ENCODE measurements at regions not wholly inside any gene's neighbourhood (a gene's known extent, or its start where the extent isn't known, plus 50 kb on each side); places are given as distances from the start of the nearest gene placed in this dataset.

DNA sequence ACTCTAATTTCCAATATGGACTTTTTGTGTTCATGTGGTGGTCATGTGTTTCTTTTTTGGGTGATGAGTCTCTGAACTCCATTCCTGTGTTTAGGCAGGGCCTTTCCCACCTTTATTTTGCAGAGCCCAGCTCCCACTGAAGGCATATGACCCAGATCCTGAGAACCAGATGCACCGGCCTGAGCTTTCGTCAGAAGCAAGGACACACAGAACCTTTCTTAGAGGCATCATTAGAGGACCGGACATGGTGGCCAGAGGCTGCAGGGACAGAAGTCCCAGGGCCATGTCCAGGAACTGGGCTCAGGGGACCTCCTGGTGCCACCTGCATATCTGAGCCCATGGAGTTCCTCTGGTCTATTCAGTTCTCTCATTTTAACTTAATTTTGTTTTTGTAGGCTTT, 200.9 kb upstream of the ZNF32 start:
- no peak overlapping the region for H3K4me3 ChIP-seq (ENCODE audit: low read depth, low read length)
- DNase-seq (ENCODE audit: low read depth), result no peak
- TF ChIP-seq, protein P1, sequence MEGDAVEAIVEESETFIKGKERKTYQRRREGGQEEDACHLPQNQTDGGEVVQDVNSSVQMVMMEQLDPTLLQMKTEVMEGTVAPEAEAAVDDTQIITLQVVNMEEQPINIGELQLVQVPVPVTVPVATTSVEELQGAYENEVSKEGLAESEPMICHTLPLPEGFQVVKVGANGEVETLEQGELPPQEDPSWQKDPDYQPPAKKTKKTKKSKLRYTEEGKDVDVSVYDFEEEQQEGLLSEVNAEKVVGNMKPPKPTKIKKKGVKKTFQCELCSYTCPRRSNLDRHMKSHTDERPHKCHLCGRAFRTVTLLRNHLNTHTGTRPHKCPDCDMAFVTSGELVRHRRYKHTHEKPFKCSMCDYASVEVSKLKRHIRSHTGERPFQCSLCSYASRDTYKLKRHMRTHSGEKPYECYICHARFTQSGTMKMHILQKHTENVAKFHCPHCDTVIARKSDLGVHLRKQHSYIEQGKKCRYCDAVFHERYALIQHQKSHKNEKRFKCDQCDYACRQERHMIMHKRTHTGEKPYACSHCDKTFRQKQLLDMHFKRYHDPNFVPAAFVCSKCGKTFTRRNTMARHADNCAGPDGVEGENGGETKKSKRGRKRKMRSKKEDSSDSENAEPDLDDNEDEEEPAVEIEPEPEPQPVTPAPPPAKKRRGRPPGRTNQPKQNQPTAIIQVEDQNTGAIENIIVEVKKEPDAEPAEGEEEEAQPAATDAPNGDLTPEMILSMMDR (IDR thresholded peaks at IDR 0.05; ENCODE audit: low read depth, low read length, missing control alignments), result no peak

DNA sequence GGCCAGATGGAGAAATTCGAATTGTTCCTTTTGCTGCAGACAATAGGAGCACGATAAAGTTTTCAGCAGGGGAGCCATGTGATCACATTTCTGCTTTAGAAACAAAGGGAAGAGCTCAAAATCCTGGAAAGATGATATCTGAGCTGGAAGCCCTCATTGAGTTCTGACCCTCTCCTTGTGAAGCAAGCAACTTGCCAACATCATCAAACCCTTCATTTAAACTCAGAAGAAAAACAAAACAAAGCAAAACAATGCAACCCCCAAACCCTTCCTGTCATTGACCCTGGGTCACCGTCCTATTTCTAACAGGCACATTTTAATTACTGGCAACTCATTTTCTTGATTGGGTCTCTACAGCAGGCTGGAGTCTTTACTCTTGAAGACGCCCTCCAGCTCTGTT, 198.3 kb upstream of the ZNF32 start:
- DNase-seq (ENCODE audit: low read depth), result no peak

DNA sequence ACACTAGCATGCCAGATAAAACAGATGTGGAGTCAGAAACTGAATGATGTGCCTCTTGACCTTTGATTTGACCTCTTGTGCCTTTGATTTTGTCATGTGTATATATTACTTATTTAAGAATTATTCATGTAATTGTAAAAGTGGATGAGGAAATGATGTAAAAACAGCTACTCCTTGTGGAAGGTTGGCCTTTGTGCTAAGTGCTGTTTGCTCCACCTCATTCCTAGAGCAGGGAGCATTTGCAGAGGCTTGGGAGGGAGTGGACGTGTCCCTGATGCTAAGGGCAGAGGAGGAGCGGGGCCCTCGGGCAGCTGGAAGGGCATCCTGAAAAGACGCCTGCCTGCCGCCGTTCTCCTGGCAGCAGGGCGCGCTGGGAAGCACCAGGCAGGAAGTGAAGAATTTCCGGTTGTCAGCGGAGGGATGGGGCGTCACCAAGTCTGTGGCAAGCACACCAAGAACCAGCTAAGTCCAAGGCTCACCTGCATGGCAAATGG, 197.6 kb upstream of the ZNF32 start:
- H3K4me3 ChIP-seq (ENCODE audit: low read depth, low read length), result no peak overlapping the region
- DNase-seq (ENCODE audit: low read depth), result no peak
- TF ChIP-seq, protein P1 (IDR thresholded peaks at IDR 0.05; ENCODE audit: low read depth, low read length, missing control alignments), result no peak

More for the DNA sequence above, 198.3 kb upstream of the ZNF32 start:
- TF ChIP-seq, protein P1 (IDR thresholded peaks at IDR 0.05; ENCODE audit: low read depth, low read length, missing control alignments), result no peak
- H3K4me3 ChIP-seq (ENCODE audit: low read depth, low read length), result no peak overlapping the region

DNA sequence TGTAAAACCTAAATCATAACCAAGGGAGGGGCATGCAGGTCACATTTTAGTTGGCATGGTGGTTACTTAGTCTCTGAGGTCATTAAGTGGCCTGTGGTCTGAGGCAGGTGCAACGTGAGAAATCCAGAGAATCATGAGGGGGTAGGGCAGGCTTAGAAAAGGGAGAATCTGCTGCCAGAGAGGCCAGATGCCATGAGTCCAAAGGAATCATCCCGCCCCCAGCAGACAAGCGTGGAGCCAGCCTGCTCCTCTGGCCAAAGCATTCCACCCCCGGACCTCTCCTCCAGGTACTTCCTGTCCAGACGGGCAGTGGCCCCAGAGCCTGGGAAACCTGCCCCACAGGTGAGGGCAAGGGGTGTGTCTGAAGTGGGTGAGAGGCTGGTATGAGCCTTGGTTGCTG, 196.4 kb upstream of the ZNF32 start:
- DNase-seq (ENCODE audit: low read depth), result no peak
- H3K4me3 ChIP-seq (ENCODE audit: low read depth, low read length), result no peak overlapping the region
- TF ChIP-seq, protein P1 (IDR thresholded peaks at IDR 0.05; ENCODE audit: low read depth, low read length, missing control alignments), result no peak

DNA sequence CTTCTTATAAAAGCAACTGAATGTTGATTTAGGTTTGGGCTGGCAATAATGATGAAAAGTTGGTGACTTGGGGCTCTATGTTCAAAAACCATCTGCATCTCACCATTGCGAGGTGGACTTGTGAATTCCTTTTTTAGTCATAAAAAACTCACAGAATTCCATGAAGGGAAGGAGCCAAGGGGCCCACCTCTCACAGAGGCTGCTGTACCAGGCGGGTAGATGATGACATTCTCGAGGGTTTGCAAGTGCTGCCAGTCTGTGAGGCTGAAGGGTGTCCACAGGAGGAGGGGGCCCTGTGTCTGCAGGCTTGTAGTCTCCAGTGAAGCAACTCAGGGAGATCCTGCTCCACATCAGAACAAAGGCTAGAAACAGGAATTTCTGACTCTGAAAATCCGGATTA, 195.5 kb upstream of the ZNF32 start:
- TF ChIP-seq, protein P1 (IDR thresholded peaks at IDR 0.05; ENCODE audit: low read depth, low read length, missing control alignments), result no peak
- no peak overlapping the region for H3K4me3 ChIP-seq (ENCODE audit: low read depth, low read length)
- DNase-seq (ENCODE audit: low read depth), result no peak

DNA sequence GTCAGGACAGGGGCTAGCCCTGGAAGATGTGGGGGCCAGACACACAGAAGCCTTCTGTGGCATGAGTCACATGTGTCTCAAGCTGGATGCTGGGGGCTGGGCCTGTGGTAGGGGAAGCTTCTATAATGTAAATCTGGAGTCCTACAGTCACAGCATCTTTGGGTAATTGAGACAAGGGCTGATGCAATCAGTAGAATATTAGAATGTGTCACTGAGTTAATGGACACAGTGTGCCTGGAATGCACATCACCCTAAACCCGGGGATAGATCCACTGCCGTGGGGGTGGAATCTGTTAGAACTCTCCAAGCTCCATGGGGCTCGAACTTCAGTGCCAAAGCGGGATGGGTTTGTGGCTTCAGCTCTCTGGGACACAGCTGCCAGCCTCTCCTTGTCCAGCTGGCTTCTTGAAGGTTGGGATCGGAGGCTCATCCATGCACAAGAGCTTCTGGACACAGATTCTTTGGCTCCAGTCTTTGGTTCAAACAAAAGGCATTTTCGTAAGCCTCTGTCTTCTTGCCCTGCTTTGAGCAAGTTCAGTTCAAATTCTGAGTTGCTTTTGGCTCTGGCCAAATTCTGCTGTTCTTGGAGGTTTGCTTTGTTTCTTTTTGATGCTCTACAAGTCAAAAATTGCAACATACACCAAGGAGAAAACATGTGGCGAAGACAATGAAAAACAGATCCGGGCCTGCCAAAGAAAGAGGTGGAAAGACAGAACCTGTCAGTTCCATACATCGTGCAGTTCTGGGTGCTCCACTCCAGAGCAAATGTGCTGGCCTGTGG, 194.8 kb upstream of the ZNF32 start:
- H3K4me3 ChIP-seq (ENCODE audit: low read depth, low read length), result no peak overlapping the region
- no peak for DNase-seq (ENCODE audit: low read depth)
- TF ChIP-seq, protein P1 (IDR thresholded peaks at IDR 0.05; ENCODE audit: low read depth, low read length, missing control alignments), result no peak

DNA sequence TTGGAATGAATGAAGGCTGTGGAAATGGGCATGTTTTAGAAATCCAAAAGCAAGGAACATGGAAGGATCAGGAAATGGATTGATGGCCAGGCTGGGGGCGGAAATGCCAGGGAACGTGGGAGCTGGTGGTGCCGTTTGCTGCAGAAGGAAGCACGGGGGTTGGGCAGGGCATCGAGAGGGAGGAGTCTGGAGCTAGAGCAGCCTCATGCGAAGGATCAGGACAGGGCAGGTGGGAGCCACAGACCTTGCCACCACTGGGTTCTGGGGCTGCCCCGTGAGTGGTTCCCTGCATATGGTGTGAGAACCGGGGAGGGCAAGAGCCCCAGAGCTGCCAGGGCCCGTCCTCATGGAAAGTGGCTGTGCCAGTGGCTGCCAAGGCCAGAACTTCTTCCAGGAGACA, 193.8 kb upstream of the ZNF32 start:
- H3K4me3 ChIP-seq (ENCODE audit: low read depth, low read length), result no peak overlapping the region
- DNase-seq (ENCODE audit: low read depth), result no peak
- TF ChIP-seq, protein P1 (IDR thresholded peaks at IDR 0.05; ENCODE audit: low read depth, low read length, missing control alignments), result no peak

Data from GM12864 (cell line).